Activated CD4-positive, alpha-beta memory T cell treated with anti-CD3 and anti-CD28 coated beads for 36 hours (primary cell): ENCODE measurements at regions not wholly inside any gene's neighbourhood (a gene's known extent, or its start where the extent isn't known, plus 50 kb on each side); places are given as distances from the start of the nearest gene placed in this dataset.

ENCODE experiments used
- CTCF ChIA-PET: fragments of 350-600 bp; sonication (Branson Sonifier 250); formaldehyde crosslinking; loops from one replicate; lab custom pipeline; 2021; ENCODE audit warnings: antibody characterized with exemption, inconsistent platforms; lab: Charles Lee
- POLR2A ChIA-PET: fragments of 350-600 bp; sonication (Branson Sonifier 250); formaldehyde crosslinking; loops from one replicate; lab custom pipeline; 2021; ENCODE audit warnings: antibody characterized with exemption; lab: Charles Lee
- DNase-seq: peaks from one replicate; pipeline ENCODE4 v3.0.0-alpha.2; 2020
- H3K27ac Mint-ChIP-seq: one replicate; pipeline ENCODE4 v1.8.0; 2021; ENCODE audit warnings: mixed read lengths
- H3K27me3 Mint-ChIP-seq: one replicate; pipeline ENCODE4 v1.8.0; 2021; ENCODE audit warnings: mixed read lengths
- H3K36me3 Mint-ChIP-seq: one replicate; pipeline ENCODE4 v1.8.0; 2021; ENCODE audit warnings: mixed read lengths
- H3K4me1 Mint-ChIP-seq: one replicate; pipeline ENCODE4 v1.8.0; 2021; ENCODE audit warnings: low read depth, mixed read lengths
- H3K4me3 Mint-ChIP-seq: one replicate; pipeline ENCODE4 v1.8.0; 2021; ENCODE audit warnings: mild to moderate bottlenecking, mixed read lengths
- H3K9me3 Mint-ChIP-seq: one replicate; pipeline ENCODE4 v1.8.0; 2021; ENCODE audit warnings: mixed read lengths
- intact Hi-C: fragments of 100-400 bp; cut with micrococcal nuclease; formaldehyde crosslinking; loops from one replicate; pipeline ENCODE4 v1.15.1; 2023

DNA sequence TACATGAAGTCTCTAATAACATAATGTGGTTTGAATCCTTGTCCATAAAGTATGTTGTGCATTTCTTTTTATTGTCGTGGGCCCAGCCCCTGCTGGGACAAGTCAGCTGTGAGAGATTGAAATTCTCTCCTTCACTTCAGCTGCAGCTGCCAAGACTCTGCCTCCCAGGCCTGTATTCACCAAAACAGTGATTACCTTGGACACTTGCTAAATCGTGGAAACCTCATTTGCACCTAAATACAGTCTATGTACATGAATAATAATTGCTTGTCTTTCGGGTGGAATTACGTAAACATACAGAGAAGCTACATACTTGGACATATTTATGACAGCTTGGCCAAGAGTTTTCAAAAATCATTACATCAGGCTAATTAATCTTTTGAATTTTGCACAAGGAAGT is 898.5 kb upstream of the SEMA6A start:
- intact Hi-C loops = no loop called here
- Mint-ChIP-seq H3K36me3 (no peaks in the 10 kb centered on the region), H3K27me3 (no peaks in the 10 kb centered on the region), H3K4me3 (no peak overlapping the region), H3K4me1 (no peaks in the 10 kb centered on the region), H3K9me3 (no peaks in the 10 kb centered on the region), H3K27ac (no peak overlapping the region)
- POLR2A ChIA-PET = no interaction called here
- no peak for DNase-seq
- CTCF ChIA-PET = interaction anchor here (2.0 kb wide), 1 partner anchor 18 kb away, joined by 7 read pairs; no protein-coding TSS in a partner anchor

DNA sequence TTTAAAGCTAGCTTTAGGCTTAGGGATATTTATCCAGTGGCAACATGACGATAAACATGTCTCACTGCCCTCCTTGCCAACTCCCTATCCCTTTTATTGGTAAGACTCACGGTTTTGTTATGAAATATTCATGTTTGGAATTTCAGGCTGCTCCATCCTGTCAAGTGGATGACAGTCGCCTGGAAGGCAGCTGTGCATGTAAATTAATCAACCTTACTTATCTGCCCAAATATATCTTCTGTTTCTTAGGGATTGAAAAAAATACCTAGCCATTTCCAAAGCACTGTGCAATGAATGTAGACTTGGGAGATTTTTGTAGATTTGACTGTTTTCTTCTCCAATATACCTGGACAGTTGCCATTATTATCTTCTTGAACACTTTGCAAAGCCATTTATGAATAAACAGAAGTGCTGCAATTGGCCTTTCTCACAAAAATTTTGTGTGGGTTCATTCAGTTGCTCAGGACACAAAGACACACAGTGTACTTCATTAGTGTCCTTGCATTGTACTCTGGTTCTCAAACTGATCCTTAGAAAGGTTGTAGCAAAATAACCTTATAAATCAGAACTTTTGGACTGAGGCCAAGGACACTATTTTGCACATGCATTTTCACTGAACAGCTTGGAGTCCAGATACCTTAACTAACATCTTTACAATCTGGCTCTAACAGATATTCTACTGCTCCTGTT is 889.4 kb upstream of the SEMA6A start:
- intact Hi-C loops = no loop called here
- DNase-seq = no peak
- ChIA-PET POLR2A (no interaction called here), CTCF (no interaction called here)
- no peaks in the 10 kb centered on the region for H3K9me3 Mint-ChIP-seq
- H3K36me3 Mint-ChIP-seq = no peaks in the 10 kb centered on the region
- no peaks in the 10 kb centered on the region for H3K27me3 Mint-ChIP-seq
- H3K4me3 Mint-ChIP-seq = no peak overlapping the region
- no peak overlapping the region for H3K27ac Mint-ChIP-seq
- no peaks in the 10 kb centered on the region for H3K4me1 Mint-ChIP-seq

DNA sequence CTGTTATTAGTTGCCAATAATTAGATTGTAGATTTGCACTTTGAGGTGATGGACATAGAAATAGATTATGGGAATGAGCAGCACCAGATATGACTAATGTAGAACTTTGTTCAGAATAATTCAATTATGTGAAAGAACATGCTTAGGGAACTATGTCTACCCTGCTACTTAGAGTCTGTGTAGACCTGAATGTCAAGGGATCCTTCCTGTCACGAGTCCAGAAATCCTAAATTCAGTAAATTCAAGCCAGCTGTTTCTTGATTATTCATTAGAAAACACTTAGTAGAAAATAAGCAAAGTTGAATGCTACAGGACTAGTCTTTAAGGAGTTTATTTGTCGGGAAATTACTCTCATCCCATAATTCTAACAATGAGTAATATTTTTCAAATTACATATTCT is 887.3 kb upstream of the SEMA6A start:
- no peak for DNase-seq
- Mint-ChIP-seq H3K27me3 (no peaks in the 10 kb centered on the region), H3K4me3 (no peak overlapping the region), H3K36me3 (no peaks in the 10 kb centered on the region), H3K27ac (no peak overlapping the region), H3K4me1 (no peaks in the 10 kb centered on the region), H3K9me3 (no peaks in the 10 kb centered on the region)
- ChIA-PET CTCF (no interaction called here), POLR2A (no interaction called here)
- intact Hi-C loops = no loop called here

DNA sequence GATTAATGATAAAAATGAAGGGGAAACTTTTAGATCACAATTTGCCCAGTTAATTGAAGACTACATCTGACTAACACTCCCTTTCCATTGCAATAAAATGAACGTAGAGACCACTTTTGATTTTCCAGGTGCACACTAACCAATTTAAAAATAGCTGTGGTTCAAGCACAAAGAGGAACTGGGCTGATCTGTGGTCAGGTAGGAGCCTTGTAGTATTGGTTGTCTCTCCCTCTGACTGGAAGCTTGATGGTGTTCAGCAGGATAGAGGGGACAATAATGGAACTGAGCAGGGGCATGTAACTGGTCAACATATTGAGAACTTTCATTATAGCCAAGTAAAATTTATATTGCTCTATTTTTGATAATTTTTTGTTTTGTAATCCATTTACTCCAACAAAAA is 886.8 kb upstream of the SEMA6A start:
- no peaks in the 10 kb centered on the region for H3K9me3 Mint-ChIP-seq
- DNase-seq = no peak
- ChIA-PET CTCF (no interaction called here), POLR2A (no interaction called here)
- H3K27ac Mint-ChIP-seq = no peak overlapping the region
- no peaks in the 10 kb centered on the region for H3K36me3 Mint-ChIP-seq
- no peak overlapping the region for H3K4me3 Mint-ChIP-seq
- H3K27me3 Mint-ChIP-seq = no peaks in the 10 kb centered on the region
- intact Hi-C loops = no loop called here
- no peaks in the 10 kb centered on the region for H3K4me1 Mint-ChIP-seq

DNA sequence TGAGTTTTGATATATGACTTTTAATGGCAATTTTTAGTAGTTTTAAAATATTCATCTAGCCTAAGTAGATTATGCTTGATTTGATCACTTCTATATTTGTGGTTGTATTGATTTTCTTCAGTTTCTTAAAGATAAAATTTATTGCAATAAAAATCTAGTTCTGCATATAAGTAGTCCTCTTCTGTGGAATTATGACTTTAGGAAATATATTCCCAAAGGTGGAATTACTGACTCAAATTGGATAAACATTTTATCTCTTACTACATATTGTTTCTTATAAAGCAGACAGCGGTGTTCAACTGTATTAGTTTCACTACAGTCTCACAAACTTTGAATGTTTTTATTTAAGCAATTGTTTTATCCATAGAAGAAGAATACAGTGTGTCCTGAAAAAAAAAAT is 883.0 kb upstream of the SEMA6A start:
- Mint-ChIP-seq H3K27ac (no peak overlapping the region), H3K4me1 (peaks cover 5% of the 10 kb centered on the region), H3K4me3 (no peak overlapping the region), H3K27me3 (peaks cover 5% of the 10 kb centered on the region), H3K36me3 (no peaks in the 10 kb centered on the region), H3K9me3 (no peaks in the 10 kb centered on the region)
- POLR2A ChIA-PET = no interaction called here
- CTCF ChIA-PET = interaction anchor here (0.5 kb wide), 1 partner anchor 1361 kb away, joined by 3 read pairs; no protein-coding TSS in a partner anchor
- DNase-seq = no peak
- intact Hi-C loops = no loop called here

DNA sequence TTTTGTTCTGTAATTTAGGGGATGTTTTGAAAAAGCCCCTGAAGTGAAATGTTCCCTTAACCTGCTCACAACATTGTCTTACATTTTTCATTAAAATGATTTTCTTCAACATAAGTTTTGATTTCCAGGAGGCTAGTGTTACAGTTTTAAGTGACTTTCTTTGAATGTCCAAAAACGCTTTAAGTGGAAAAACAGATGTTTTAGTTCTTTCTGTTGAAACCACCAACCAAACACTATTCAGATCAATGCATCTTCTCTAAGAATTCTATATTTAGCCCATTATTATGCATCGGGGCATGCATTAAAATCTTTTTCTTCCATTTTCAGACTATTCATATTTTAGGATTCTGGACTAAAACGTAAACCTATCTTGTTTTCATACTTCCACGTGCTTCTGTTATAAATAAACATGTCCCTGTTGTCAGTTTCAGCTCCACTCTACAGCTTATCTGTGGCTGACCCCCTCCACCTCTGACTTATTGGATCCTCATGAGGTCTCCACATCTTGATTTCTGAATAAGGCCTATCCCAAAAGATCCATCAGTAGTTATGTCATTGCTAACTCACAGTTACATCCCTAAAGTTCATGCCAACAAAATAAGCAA is 882.3 kb upstream of the SEMA6A start:
- Mint-ChIP-seq H3K4me3 (no peak overlapping the region), H3K36me3 (no peaks in the 10 kb centered on the region), H3K27ac (no peak overlapping the region), H3K9me3 (no peaks in the 10 kb centered on the region), H3K27me3 (peaks cover 5% of the 10 kb centered on the region), H3K4me1 (peaks cover 5% of the 10 kb centered on the region)
- CTCF ChIA-PET = interaction anchor here (0.5 kb wide), 1 partner anchor 1360 kb away, joined by 3 read pairs; no protein-coding TSS in a partner anchor
- intact Hi-C loops = no loop called here
- POLR2A ChIA-PET = no interaction called here
- DNase-seq = no peak

DNA sequence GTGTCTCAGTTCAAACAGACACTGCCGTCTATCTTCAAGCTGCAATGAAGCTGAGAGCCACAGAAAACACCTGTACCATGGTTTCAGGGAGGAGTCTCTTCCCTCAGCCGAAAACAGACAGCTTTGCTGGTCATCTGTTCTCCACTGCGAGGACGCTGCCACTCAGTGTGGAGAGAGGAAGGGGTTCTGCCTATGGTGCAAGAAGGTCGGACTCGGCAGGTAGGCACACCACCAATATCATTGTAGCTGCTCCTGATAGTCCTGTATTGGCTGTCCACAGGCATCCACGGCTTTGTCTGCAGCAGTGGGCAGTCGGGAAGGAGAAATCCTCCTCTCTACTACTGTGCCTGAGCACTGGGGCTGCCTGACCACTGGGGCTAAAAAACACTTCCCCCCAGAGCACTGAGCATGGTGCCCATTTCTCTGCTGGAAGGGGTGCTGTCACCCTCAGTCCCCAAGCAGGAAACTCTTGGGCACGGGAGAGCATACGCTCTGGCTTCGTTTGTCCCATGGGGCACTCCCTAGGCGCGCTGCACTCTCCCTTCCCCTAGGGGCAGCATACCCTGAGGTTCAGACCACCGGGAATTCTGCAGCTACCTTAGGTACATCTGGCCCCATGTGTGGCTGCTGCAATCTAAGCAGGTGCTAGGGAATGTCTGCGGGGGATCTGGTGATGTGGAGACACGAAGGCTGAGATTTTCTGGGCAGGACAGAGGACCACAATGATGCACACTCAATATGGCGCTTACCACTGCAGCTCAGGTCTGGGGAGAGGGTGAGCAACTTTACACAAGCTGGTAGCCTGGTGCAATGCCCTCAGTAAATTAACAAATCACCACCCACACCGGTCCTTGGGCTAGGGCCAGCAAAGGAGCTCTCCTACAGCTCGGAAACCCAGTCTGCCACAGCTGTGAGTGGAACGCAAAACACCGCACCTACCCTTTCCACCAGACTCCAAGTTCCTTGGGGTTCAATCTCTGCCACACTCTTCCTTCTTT is 880.9 kb upstream of the SEMA6A start:
- Mint-ChIP-seq H3K36me3 (no peaks in the 10 kb centered on the region), H3K4me3 (peak overlapping the region; percentile 64), H3K27me3 (peaks cover 5% of the 10 kb centered on the region), H3K9me3 (no peaks in the 10 kb centered on the region), H3K4me1 (peaks cover 5% of the 10 kb centered on the region), H3K27ac (no peak overlapping the region)
- intact Hi-C loops = loop anchor here (2.0 kb wide), 1 partner anchor 1337 kb away; no protein-coding TSS in a partner anchor
- DNase-seq = peak; percentile 12
- ChIA-PET POLR2A (no interaction called here), CTCF (interaction anchor here (0.5 to 3.3 kb wide), 14 partner anchors 9 to 1510 kb away, joined by 3 to 33 read pairs (median 4); no protein-coding TSS in a partner anchor)

DNA sequence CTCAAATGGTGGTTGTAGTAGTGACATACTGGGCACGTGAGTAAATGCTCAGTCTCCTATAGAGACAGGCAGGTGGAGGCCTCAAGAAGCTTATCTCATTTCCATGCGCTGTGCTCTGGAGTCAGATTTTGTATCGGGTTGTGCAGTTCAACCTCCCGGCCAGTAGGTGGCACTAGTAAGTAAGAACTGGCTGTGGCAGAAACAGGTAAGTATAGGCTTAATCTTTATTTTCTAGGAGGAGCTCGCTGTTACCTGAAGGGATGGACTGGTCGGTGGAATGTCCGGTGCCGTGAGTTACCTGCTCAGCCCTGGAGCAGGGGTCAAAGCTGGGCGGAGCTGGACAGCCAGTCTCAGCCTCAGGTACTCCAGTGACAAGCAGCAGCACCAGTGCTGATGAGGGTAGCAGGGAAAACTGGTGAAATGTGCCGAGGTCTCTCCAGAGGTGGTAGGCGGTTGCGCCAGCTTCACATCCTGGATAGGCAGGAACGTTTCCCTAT is 880.1 kb upstream of the SEMA6A start:
- H3K36me3 Mint-ChIP-seq = no peaks in the 10 kb centered on the region
- DNase-seq = peak; percentile 66
- CTCF ChIA-PET = interaction anchor here (0.5 to 3.3 kb wide), 16 partner anchors 8 to 1511 kb away, joined by 3 to 33 read pairs (median 4); no protein-coding TSS in a partner anchor
- intact Hi-C loops = loop anchor here (2.0 kb wide), 1 partner anchor 1338 kb away; no protein-coding TSS in a partner anchor
- no peaks in the 10 kb centered on the region for H3K9me3 Mint-ChIP-seq
- peaks cover 5% of the 10 kb centered on the region for H3K27me3 Mint-ChIP-seq
- H3K27ac Mint-ChIP-seq = no peak overlapping the region
- peaks cover 5% of the 10 kb centered on the region for H3K4me1 Mint-ChIP-seq
- H3K4me3 Mint-ChIP-seq = peak overlapping the region; percentile 64
- POLR2A ChIA-PET = no interaction called here

DNA sequence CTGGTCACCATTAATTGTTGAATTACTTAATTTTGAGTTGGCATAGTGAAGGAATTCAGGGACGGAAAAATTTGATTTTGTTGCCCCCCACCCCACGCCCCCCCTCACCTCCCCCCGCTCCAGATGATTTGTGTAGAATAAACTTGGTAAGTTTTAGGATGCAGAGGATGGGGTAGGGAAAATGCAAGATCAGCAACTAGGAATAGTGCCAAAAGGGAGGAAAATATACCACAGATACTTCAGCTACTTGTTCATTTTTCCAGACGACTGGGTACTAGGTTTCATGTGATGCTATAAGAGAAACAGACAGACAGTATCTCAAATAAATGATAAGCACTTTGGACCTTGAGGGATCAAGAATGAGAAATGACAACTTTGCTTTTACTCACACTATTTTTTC is 862.2 kb upstream of the SEMA6A start:
- intact Hi-C loops = no loop called here
- no peak overlapping the region for H3K4me3 Mint-ChIP-seq
- H3K27ac Mint-ChIP-seq = no peak overlapping the region
- no peaks in the 10 kb centered on the region for H3K9me3 Mint-ChIP-seq
- H3K4me1 Mint-ChIP-seq = no peaks in the 10 kb centered on the region
- H3K36me3 Mint-ChIP-seq = no peaks in the 10 kb centered on the region
- H3K27me3 Mint-ChIP-seq = no peaks in the 10 kb centered on the region
- no peak for DNase-seq
- POLR2A ChIA-PET = no interaction called here
- CTCF ChIA-PET = no interaction called here

DNA sequence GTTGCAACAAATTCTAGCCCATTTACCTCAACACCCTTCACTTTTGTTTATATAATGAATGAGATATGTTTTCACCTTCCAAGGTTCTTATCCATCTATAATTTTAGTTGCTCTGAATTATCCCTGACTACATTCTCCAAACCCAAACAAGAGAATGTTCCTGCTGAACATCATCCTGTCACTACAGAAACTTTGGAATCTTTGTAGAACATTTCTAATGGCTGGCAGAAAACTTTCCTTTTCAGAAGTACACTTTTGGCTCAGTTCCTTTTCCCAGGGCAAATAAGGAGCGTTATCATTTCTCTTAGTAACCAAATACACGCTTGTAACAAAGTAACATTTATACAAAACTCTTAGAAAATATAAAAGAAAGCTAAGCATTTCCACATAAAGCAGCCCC is 860.6 kb upstream of the SEMA6A start:
- Mint-ChIP-seq H3K27me3 (no peaks in the 10 kb centered on the region), H3K4me1 (no peaks in the 10 kb centered on the region), H3K4me3 (no peak overlapping the region), H3K36me3 (no peaks in the 10 kb centered on the region), H3K9me3 (no peaks in the 10 kb centered on the region), H3K27ac (no peak overlapping the region)
- DNase-seq = no peak
- CTCF ChIA-PET = no interaction called here
- intact Hi-C loops = no loop called here
- POLR2A ChIA-PET = no interaction called here

DNA sequence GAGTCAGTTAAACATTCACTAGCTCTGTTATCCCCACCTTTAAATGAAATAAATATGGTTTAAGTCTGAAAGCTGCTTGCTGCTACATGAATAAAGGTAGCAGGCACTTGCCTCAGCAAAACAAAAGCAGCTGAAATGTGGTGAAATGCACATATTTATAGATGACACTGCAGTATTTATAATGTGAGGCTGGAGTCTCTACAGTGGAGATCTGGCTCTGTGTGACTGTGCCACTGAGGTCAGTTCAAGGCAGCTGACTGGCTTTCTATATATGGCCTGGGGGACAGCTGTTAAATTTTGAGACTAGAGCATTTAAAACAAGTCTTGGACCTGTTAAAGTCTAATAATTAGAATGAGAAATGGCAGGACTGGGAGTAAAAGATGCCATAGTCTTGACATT is 859.6 kb upstream of the SEMA6A start:
- intact Hi-C loops = no loop called here
- Mint-ChIP-seq H3K36me3 (no peaks in the 10 kb centered on the region), H3K4me1 (no peaks in the 10 kb centered on the region), H3K27me3 (no peaks in the 10 kb centered on the region), H3K27ac (no peak overlapping the region), H3K4me3 (no peak overlapping the region), H3K9me3 (no peaks in the 10 kb centered on the region)
- no peak for DNase-seq
- CTCF ChIA-PET = interaction anchor here (1.2 kb wide), 1 partner anchor 20 kb away, joined by 4 read pairs; no protein-coding TSS in a partner anchor
- POLR2A ChIA-PET = no interaction called here

DNA sequence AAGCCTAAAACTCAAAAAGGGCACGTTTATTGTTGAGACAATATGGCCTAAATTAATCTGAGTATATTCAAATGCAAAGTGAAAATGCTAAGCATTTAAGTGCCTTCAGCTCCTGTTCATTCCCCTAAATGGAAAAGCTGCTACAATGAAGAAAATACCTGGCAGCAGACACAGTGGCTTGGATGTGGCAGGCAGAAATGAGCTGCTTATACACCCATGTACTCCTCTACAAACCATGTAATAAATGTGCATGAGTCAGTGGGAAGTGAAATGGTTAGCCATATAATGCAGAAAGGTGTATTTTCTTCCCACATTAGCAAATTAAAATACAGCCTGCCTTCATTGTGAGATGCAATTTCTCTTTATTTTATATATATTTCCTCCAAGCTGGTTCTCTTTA is 859.2 kb upstream of the SEMA6A start:
- H3K9me3 Mint-ChIP-seq = no peaks in the 10 kb centered on the region

More for the DNA sequence above, 859.2 kb upstream of the SEMA6A start:
- intact Hi-C loops = no loop called here
- H3K4me3 Mint-ChIP-seq = no peak overlapping the region
- H3K36me3 Mint-ChIP-seq = no peaks in the 10 kb centered on the region
- no peak overlapping the region for H3K27ac Mint-ChIP-seq
- no peaks in the 10 kb centered on the region for H3K4me1 Mint-ChIP-seq
- H3K27me3 Mint-ChIP-seq = no peaks in the 10 kb centered on the region
- ChIA-PET CTCF (interaction anchor here (1.2 kb wide), 1 partner anchor 21 kb away, joined by 4 read pairs; no protein-coding TSS in a partner anchor), POLR2A (no interaction called here)
- no peak for DNase-seq
